Occipital lobe (tissue), 1 donor: ENCODE measurements at regions not wholly inside any gene's neighbourhood (a gene's known extent, or its start where the extent isn't known, plus 50 kb on each side); places are given as distances from the start of the nearest gene placed in this dataset.
"Not testable (repeated sequence)": the region's sequence is repeated elsewhere in the genome, so short reads cannot be mapped to it uniquely, and the experiment has no call there.

Experiments
- DNase-seq: peaks from one replicate; lab custom pipeline; 2025; lab: John Stamatoyannopoulos, UW

DNA sequence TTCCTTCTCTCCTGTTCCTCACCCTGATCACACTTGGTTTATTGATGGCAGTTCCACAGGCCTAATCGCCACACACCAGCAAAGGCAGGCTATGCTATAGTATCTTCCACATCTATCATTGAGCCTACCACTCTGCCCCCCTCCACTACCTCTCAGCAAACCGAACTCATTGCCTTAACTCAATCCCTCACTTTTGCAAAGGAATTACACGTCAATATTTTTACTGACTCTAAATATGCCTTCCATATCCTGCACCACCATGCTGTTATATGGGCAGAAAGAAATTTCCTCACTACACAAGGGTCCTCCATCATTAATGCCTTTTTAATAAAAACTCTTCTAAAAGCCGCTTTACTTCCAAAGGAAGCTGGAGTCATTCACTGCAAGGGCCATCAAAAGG lies 93.4 kb upstream of the TRIM24 start:
- DNase-seq: not testable (repeated sequence)

GRCh38 chr7:138369797-138370196 lies 90.3 kb upstream of the TRIM24 start:
- no peak for DNase-seq

- no peak for DNase-seq
Observed at GRCh38 chr7:138370956-138371355, 89.1 kb upstream of the TRIM24 start.

DNA sequence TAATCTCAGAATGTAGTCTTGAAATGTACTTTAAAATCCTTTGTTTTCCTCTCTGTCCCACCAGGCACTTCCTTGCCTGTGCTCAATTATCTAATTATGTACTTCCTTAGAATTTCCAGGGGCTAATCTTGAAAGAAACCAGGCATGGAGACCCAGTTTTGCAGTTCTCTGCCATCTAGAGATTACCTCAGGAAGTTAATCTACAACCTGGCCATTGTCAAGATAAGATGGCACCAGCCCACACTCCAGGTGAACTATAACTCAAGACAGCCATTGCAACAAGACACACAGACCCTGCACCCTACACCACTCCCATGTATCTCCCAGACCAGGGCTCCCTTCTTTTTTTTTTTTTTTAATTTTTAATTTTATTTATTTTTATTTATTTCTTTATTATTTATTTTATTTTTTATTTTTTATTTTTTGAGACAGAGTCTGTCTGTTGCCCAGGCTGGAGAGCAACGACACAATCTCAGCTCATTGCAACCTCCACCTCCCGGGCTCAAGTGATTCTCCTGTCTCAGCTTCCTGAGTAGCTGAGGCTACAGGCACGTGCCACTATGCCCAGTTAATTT lies 85.9 kb upstream of the TRIM24 start:
- DNase-seq: no peak

DNA sequence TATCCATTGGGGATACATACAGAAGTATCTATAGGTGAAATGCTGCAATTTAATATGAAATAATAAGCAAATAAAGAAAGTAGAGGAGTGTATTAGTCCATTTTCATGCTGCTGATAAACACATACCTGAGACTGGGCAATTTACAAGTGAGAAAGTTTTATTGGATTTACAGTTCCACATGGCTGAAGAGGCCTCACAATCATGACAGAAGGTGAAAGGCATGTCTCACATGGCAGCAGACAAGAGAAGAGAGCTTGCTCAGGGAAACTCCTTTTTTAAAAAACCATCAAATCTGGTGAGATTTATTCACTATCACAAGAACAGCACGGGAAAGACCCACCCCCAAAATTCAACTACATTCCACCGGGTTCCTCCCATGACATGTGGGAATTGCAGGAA lies 82.8 kb upstream of the TRIM24 start:
- DNase-seq: no peak

DNA sequence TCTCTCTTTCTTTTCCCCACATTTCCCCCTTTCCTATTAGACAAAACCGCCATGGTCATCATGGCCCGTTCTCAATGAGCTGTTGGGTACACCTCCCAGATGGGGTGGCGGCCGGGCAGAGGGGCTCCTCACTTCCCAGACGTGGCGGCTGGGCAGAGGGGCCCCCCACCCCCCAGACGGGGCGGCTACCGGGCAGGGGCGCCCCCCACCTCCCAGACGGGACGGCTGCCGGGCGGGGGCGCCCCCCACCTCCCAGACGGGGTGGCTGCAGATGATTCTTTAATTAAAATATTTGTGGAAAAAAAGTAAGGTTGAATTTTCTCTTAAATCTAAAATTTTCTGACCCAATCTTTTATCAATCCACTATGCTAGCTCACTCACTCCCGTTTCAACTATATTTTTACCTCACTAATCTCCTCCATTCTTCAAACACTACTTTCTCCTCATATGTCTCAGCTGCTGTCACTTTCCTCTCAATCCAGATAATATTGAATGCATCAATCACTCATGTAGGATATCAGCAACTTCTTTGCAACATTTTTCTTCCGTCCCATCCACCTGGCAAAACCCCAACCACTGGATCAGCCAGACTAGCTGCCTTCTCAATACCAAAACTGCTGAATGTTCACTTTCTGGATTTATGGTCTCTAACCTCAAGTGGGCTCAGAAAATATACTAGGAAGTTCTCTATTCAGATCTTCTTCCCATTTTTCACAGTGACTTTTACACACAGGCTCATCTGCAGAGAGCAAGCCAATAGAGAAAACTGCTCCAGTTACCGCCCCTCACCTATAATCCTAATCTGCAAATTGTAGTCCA lies 81.1 kb upstream of the TRIM24 start:
- no peak for DNase-seq

GRCh38 chr7:138382862-138383565 lies 77.0 kb upstream of the TRIM24 start:
- no peak for DNase-seq

GRCh38 chr7:138386821-138387220 lies 73.2 kb upstream of the TRIM24 start:
- no peak for DNase-seq

- DNase-seq: no peak
Observed at GRCh38 chr7:138387755-138388475, 72.1 kb upstream of the TRIM24 start.

DNA sequence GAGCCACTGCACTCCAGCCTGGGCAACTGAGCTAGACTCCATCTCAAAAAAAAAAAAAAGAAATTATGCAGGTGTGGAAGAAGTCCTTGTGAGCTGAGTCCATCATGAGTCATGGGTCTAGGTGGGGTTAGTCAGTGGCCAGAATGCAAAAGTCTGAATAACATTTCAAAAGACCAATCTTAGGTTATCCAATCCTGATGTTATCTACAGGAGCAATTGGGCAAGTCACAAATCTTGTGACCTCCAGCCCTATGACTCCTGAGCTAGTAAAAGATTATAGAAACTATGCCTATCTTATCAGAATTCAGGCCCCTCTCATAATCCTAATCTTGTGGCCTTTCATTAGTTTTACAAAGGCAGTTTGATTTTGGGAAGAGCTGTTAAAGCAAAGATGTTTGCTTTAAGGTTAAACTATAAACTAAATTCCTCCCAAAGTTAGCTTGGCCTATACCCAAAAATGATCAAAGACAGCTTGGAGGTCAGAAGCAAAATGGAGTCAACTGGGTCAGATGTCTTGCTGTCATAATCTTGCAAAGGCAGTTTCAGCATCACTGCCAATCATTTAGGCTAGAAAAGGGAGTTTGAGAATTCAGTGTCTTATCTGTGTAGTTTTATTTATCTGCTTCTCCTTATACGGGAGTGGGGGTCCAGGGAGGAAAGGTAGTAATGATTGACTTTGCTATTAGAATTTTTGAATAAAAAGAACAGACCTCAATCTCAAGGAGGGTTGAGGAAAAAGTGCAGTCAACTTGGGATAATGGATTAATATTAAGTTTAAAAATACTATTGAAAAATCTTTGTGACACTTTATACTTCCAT lies 71.2 kb upstream of the TRIM24 start:
- no peak for DNase-seq

- DNase-seq: no peak
Observed at GRCh38 chr7:138395763-138396162, 64.3 kb upstream of the TRIM24 start.

GRCh38 chr7:138396251-138397070 lies 63.6 kb upstream of the TRIM24 start:
- no peak for DNase-seq

DNA sequence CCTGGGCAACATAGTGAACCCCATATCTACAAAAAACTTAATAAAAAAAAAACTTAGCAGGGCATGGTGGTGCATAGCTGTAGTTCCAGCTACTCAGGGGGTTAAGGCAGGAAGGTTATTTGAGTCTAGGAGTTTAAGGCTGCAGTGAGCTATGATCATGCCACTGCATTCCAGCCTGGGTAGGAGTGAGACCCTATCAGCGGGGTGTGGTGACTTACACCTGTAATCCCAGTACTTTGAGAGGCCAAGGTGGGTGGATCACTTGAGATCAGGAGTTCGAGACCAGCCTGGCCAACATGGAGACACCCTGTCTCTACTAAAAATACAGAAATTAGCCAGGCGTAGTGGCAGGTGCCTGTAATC lies 63.0 kb upstream of the TRIM24 start:
- DNase-seq: not testable (repeated sequence)

DNA sequence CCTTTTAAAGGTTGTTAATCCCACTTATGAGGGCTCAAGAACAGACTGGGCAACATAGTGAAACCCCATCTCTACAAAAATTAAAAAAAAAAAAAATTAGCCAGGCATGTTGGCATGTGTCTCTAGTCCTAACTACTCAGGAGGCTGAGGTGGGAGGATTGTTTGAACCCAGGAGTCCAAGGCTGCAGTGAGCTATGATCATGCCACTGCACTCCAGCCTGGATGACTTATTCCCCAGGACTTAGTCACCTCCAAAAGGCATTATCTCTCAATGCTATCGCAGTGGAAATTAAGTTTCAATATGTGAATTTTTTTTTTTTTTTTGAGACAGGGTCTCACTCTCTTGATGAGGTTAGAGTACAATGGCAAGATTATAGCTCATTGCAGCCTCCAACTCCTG lies 61.2 kb upstream of the TRIM24 start:
- no peak for DNase-seq

- no peak for DNase-seq
Observed at GRCh38 chr7:138400400-138400886, 59.6 kb upstream of the TRIM24 start.

DNA sequence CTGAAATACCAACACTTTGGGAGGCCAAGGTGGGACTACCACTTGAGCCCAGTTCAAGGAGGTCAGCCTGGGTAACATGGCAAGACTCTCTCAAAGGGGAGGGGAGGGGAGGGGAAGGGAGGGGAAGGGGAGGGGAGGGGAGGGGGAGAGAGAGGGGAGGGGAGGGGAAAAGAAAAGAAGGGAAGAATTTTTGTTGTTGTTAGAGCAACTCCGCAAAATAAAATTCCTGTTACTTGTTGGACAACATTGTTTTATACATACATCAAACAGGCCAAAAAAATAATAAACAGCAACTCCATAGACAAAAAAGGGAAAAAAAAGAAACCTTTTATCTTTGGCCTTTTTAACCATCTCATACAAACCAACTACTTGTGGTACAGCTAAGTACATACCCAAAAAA lies 57.3 kb upstream of the TRIM24 start:
- no peak for DNase-seq

DNA sequence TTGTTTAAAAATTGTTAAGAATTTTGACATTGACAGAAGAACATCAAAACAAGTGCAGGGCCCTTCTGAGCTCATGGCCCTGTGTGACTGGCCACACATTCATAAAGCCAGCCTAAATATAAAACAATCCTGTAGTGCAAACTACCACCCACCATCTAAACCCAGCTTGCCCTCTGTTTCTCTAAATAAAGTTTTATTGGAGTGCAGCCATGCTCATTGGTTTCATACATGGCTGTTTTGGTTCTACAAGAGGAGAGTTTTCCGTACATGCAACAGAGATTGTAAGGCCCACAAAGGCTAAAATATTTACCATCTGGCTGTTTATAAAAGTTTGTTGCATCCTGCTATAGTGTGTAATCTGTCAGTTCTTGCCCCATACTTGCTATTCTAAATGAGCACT lies 54.6 kb upstream of the TRIM24 start:
- no peak for DNase-seq

DNA sequence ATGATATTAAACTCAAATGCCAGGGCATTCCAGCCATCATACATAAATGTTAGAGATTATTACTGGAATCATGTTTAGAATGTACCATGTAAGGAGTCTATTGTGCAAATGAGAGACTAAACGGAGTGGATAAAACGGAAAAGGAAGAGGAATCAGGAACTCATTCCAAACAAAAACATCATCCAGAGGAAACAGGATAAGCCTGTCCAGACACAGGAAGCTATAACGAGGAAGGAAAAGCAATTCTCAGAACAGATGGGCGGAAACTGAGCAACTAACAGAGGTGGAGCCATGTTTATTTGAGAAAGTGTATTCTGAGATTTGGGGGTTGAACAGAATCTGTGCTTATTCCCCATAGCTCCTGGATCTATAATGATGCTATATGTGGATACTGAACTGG lies 52.3 kb upstream of the TRIM24 start:
- no peak for DNase-seq
